Stimulated activated naive CD8-positive, alpha-beta T cell treated with anti-CD3 and anti-CD28 coated beads, Interleukin-15, Interleukin-2, amounts not matched to agents 100 U/mL and 50 U/mL, for 24 hours (primary cell): ENCODE measurements at regions not wholly inside any gene's neighbourhood (a gene's known extent, or its start where the extent isn't known, plus 50 kb on each side); places are given as distances from the start of the nearest gene placed in this dataset.

Experiments used
- ATAC-seq: fragments of 150-1000 bp; cut with Tn5 transposase; one replicate; pipeline ENCODE4 v1.10.0; 2021
- DNase-seq: peaks from one replicate; pipeline ENCODE4 v3.0.0; 2021

DNA sequence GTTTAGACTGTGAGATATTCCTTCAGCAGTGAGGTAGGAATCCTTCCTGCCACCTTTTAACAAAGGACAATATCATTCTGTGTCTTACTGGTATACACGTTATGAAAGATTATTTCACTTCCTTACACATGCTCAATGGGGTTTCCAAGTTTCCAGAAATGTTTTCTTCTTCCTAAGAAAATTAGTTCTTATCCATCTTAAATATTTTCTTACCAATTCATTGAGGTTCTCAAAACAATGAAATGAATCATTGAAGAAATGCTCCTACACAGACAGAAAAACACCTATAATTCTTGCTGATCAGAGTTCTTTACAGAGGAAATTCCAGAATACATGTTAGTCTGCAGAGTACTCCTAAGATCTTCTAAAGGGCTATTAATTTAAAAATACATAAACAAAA, 51.4 kb upstream of the SEC61G start:
- ATAC-seq (no peak), DNase-seq (no peak)

DNA sequence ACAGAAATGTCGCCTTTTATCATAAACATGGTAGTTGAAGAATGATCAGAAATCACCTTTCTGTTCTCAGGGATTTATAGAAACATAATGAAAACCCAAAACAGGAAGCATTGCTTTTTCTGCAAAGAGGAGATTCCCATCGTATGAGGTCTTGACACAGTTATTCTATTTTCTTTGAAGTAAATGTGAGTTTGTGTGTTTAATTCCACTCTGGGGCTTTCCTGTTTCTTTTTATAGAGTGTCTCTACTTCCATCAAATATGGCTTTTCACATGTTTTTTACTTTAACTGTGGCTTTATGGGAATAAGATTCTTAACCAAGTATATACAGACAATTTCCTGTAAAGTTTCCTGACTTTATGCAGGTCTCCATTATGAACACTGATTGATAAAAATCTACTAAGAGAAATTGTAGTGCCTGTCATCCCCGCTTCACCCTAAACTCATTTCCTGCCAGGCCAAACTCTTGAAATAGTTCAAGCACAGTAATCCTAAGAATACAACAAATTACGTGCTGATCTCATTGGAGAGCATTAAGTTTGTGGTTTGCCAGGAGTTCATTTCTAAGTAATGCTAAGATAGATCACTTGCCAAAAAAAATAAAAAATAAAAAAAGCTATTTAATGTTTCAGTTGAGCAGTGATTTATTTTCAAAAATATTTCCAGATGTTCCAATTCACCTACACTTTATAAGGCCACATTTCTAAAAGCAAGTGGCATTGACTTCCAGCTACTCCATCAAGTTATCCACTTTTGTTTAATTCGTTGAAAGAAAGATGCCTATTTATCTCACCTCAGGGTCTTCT, 52.2 kb upstream of the SEC61G start:
- ATAC-seq (no peak), DNase-seq (no peak)

DNA sequence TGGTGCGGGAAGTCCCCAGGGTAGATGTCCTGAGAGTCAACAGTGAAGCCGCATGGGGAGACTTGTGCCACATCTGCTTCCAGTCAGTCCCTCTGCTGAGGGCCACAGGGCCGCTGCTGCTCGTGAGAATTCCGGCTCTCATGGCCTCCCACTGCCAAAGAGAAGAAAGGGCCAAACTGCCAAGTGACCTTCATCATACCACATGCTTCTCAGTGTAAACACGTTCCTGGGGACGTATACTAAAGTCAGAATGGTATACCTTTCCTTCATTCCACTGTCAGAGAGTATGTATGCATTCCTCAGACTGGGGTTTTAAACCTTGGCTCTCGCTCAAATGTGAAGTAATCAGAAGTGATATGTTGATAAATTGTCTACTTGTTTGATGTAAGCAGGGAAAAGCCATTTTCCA, 52.8 kb upstream of the SEC61G start:
- no peak for DNase-seq
- ATAC-seq = no peak

DNA sequence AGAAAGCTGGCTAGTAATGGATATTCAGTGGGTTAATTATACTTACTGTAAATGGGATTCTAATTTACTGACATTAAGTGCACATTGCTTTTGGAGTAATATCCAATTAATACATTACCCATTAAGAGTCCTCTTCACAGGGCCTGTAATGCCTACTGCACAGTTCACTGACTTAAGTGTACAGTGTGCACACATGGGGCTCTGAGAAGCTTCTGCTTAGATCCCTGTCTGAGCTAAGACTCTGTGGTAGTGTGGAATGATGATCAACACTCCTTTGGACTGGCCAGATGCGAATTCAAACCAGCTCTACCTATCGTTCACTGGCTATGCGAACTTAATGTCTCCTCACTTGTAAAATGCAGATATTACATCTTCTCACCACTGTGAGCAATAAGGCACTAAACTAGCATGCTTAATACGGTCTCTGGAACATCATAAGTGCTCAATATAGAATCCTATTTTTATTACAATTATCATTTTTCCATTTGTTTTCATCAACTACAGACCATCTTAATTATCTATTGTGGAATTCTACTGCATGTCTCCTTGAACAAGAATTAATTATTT, 53.8 kb upstream of the SEC61G start:
- DNase-seq (no peak), ATAC-seq (no peak)

DNA sequence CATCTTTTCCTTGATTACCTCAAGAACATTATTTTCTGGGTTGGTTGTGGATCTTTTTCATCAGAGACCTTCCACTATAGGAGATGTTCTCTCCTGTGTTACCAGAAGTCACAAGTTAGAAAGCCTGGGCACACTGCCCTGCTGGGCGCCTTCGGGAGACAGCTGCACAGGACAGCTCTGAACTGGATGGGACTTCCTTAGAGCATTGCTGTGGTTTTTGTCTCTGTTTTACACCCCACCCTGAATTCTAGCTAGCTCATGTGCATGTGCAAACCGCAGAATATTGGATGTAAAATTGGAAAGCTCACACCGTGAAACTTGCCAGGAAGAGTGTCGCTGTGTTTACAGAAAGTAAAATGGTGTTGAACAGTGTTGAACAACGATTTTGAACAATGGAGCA, 54.4 kb upstream of the SEC61G start:
- no peak for ATAC-seq

GRCh38 chr7:54814401-54814800, 55.4 kb upstream of the SEC61G start:
- ATAC-seq (no peak), DNase-seq (no peak)

More for the DNA sequence above, 54.4 kb upstream of the SEC61G start:
- no peak for DNase-seq

DNA sequence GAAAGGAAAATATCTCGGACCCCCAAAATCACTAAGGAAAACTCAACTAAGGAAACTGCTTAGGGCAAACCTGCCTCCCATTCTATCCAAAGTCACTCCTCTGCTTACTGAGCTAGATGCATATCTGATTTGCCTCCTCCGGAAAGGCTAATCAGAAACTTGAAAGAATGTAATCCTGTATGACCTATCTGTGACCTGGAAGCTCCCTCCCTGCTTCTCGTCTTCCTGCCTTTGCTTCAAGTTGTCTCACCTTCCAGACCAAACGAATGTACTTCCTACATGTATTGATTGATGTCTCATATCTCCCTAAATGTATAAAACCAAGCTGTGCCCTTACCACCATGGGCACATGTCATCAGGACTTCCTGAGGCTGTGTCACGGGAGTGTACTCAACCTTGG, 58.1 kb upstream of the SEC61G start:
- DNase-seq (no peak), ATAC-seq (no peak)

GRCh38 chr7:54823776-54824175, 64.8 kb upstream of the SEC61G start:
- no peak for DNase-seq
- ATAC-seq = no peak

- DNase-seq (no peak), ATAC-seq (no peak)
Observed at GRCh38 chr7:54824655-54825054, 65.6 kb upstream of the SEC61G start.

DNA sequence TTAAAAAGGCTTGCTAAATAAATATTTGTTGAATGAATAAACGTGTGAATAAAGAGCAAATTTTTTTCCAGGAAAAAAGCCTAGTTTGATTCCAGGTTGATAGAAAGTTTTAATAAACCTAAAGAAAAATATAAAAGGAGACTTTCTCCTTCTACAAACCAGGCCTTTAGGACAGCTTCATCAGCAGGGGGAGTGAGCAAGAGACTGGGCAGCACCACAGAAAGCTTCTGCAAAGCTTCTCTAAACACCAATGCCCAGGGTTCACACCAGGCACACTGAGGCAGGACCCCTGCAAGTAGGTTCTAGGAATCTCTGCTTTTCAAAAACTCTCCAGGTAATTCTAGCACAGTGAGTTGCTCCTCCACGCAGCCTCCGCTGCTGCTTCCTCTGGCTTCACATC, 66.4 kb upstream of the SEC61G start:
- no peak for ATAC-seq
- no peak for DNase-seq

DNA sequence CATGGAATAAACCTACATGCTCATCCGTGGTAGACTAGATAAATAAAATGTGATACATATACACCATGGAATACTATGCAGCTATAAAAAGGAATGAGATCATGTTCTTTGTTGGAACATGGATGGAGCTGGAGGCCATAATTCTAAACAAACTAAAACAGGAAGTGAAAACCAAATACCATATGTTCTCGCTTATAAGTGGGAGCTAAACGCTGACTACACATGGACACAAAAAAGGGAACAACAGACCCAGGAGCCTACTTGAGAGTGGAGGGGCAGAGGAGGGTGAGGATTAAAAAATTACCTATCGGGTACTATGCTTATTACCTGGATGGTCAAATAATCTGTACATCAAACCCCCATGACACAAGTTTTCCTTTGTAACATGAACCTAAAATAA, 68.7 kb upstream of the SEC61G start:
- no peak for ATAC-seq
- no peak for DNase-seq

- DNase-seq (no peak), ATAC-seq (no peak)
Observed at GRCh38 chr7:54831046-54831643, 72.1 kb upstream of the SEC61G start.

- DNase-seq (no peak), ATAC-seq (no peak)
Observed at GRCh38 chr7:54831644-54832095, 72.7 kb upstream of the SEC61G start.

GRCh38 chr7:54833001-54833467, 74.0 kb upstream of the SEC61G start:
- DNase-seq = no peak
- no peak for ATAC-seq

GRCh38 chr7:54837168-54837567, 78.2 kb upstream of the SEC61G start:
- ATAC-seq (no peak), DNase-seq (no peak)

- no peak for ATAC-seq
- no peak for DNase-seq
Observed at GRCh38 chr7:54837761-54838160, 78.8 kb upstream of the SEC61G start.

DNA sequence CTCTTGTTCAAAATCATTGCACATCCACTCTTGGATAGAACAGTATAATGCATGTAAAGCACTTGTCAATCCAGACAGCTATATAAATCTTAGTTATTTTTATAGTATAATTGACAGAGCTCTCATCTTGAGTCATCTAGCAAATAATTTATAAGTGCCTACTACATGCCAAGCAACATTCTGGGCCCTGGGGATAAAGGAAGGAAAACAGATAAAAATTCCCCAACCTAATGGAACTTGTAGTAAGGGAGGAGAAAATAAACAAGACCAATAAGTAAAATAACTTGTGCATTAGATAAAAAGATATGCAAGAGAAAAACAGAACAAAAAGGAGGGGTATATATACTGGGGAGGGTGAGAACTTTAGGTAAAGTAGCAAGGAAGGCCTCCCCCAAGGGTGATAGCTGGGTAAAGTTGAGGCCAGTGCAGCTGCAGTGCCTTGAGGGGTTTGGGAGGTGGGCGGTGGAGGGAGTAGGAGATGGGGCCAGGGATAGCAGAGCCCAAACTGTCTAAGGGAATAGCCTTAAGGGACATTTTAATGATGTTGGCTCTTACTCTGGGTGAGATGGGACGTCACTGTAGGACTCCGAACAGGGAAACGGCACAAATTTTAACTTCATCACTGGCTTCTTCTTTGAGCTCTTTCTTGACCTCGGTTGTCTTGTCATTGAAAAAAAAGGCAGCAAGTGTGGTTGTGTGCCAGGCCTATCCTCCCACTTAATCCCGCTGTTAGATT, 79.3 kb upstream of the SEC61G start:
- DNase-seq (no peak), ATAC-seq (no peak)

DNA sequence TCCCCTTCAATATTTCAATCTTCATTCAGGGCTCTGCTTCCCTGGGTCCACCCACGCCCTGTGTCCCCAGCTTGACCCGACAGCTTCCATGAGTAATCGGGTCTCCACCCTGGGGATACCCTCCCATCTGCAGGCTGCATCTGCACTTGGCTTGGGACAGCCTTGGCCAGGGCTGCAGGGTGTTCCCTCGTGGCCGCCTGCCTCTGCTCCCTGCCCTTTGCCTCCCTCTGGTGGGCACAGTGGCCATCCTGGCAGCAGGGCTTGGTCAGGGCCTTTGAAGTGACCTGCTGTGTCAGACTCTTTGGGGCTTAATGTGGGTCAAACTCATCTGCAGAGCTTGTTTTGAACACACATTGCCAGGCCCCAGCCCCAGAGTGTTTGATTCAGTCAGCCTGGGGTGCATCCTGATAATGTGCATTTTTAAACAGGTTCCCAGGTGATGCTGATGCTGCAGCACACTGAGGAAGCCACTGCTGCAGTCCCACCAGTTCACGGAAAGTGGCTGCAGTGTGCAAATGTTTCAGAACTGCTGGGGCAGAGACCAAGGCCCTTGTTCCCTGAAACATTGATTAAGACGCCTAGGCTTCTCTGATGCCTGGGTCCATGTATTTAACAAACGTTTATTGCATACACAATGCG, 80.7 kb upstream of the SEC61G start:
- peak; percentile 32 for ATAC-seq
- no peak for DNase-seq

DNA sequence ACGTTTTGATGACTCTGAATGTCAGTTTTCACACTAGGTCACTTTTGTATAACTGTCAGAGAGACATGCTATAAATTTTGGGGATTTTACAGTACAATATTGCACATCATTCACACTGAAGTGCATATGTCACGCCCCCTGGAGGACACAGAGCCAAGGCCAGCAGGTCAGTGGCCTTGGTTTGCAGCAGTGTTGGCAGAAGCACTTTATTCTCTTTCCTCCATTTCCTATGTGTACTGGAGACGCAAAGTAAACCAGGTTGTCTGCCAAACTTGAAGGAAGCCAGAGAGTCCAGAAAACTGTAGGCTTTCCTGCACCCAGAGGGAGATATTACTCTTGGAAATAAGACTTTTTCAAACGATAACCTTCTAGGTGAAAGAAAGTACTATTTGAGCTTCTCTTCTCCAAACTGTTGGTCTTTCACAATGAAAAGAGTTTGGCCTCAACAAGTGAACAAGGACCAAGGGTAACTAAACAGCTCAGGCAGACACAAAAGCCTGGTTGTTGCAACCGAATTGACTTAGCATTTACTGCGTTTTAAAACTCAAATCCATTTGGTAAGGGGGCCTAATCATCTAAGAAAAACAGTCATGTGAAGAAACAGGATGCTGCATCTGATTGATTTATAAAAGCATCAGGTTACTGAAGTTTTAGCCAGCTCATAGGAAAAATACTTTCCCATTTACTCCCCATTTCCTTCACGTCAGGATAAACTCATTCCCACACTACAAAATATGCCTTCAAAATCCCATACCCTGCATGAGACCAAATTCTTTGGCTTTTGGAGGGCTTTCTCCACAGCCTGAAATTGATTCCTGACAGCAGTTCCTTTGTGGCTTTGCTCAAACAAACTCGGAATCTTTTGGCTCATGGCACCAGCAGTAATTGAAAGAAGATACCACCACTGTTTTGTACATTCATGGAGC, 83.0 kb upstream of the SEC61G start:
- DNase-seq (no peak), ATAC-seq (no peak)

GRCh38 chr7:54843841-54844355, 84.9 kb upstream of the SEC61G start:
- ATAC-seq = no peak
- no peak for DNase-seq

DNA sequence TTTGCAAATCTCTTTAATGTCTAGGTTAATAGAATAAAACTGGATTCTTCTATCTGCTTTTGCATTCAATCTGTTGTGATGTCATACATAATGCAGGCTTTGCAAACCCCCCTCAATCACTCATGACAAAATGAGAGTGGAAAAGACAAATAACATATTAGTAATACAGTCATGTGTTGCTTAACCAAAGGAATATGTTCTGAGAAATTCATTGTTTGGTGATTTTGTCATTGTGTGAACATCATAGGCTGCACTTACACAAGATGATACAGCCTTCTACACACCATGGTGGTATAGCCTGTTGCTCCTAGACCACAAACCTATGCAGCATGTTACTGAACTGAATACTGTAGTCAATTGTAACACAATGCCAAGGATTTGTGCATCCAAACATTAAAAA, 87.3 kb upstream of the SEC61G start:
- DNase-seq (no peak), ATAC-seq (no peak)
